ENCODE measurements at regions not wholly inside any gene's neighbourhood (a gene's known extent, or its start where the extent isn't known, plus 50 kb on each side); places are given as distances from the start of the nearest gene placed in this dataset.

- H3K27ac ChIP-seq = no peak overlapping the region
- DNase-seq (ENCODE audit: low read depth in 1 of 2, low spot score in 1 of 2) = peak in 1 of 2 donors; percentile 47
- no peak overlapping the region for H3K4me3 ChIP-seq
- no peaks in the 10 kb centered on the region for H3K36me3 ChIP-seq
- no peaks in the 10 kb centered on the region for H3K4me1 ChIP-seq (ENCODE audit: low read depth)
- no peaks in the 10 kb centered on the region for H3K27me3 ChIP-seq
- TF ChIP-seq CTCF (IDR thresholded peaks at IDR 0.05; ENCODE audit: low read depth, low read length) = no peak
- no peaks in the 10 kb centered on the region for H3K9me3 ChIP-seq (ENCODE audit: low read depth)
Measured at GRCh38 chr17:65277576-65277975, 140.4 kb downstream of the RGS9 start.

Measured in cardiac muscle cell (in vitro differentiated cells and primary cell).